A673 (cell line): ENCODE measurements at regions not wholly inside any gene's neighbourhood (a gene's known extent, or its start where the extent isn't known, plus 50 kb on each side); places are given as distances from the start of the nearest gene placed in this dataset.

ENCODE experiments used
- BruUV-seq: library from RNA; stranded (reverse); fragments of 400-500 nt; replicated peaks from 2 replicates; lab custom pipeline; 2021; lab: Mats Ljungman, UMichigan
- CTCF ChIA-PET: fragments of 300-600 bp; sonication (Branson Sonifier 250); formaldehyde crosslinking; loops from one replicate; lab custom pipeline; 2022; ENCODE audit warnings: antibody characterized with exemption; lab: Charles Lee
- POLR2A ChIA-PET: fragments of 300-600 bp; sonication (Branson Sonifier 250); formaldehyde crosslinking; loops from one replicate; lab custom pipeline; 2022; ENCODE audit warnings: antibody characterized with exemption; ENCODE audit not compliant: low non-redundant PET; lab: Charles Lee
- DNase-seq: peaks from one replicate; pipeline ENCODE4 v3.0.0-alpha.2; 2015; ENCODE audit warnings: low spot score
- H3K27ac ChIP-seq: fragments of 200-600 bp; sonication (generic); 2 replicates; pipeline ENCODE4 v1.5.1; 2016; ENCODE audit warnings: mixed run types, low read depth, mild to moderate bottlenecking, mixed read lengths, antibody characterized with exemption, low read length; ENCODE audit not compliant: poor library complexity, severe bottlenecking
- H3K27me3 ChIP-seq: fragments of 200-600 bp; sonication (generic); replicated peaks from 2 replicates; pipeline ENCODE4 v1.6.1; 2017; ENCODE audit warnings: mixed run types, low read depth, mild to moderate bottlenecking, mixed read lengths, antibody characterized with exemption, low read length; ENCODE audit not compliant: insufficient read depth, poor library complexity
- H3K36me3 ChIP-seq: fragments of 200-600 bp; sonication (generic); 2 replicates; pipeline ENCODE4 v1.6.1; 2016; ENCODE audit warnings: mixed run types, mild to moderate bottlenecking, mixed read lengths, antibody characterized with exemption, low read length; ENCODE audit not compliant: insufficient read depth, poor library complexity, severe bottlenecking
- H3K4me1 ChIP-seq: fragments of 200-600 bp; sonication (generic); 2 replicates; pipeline ENCODE4 v1.6.1; 2017; ENCODE audit warnings: mixed run types, mild to moderate bottlenecking, mixed read lengths, antibody characterized with exemption, low read length; ENCODE audit not compliant: insufficient read depth, poor library complexity, severe bottlenecking
- H3K4me3 ChIP-seq: fragments of 200-600 bp; sonication (generic); 2 replicates; pipeline ENCODE4 v1.5.1; 2016; ENCODE audit warnings: low read depth, mixed run types, mild to moderate bottlenecking, mixed read lengths, low read length; ENCODE audit not compliant: poor library complexity, severe bottlenecking
- H3K9me3 ChIP-seq: fragments of 200-600 bp; sonication (generic); 2 replicates; pipeline ENCODE4 v1.6.1; 2016; ENCODE audit warnings: mixed run types, low read depth, mild to moderate bottlenecking, mixed read lengths, antibody characterized with exemption, low read length; ENCODE audit not compliant: poor library complexity, severe bottlenecking
- CTCF ChIP-seq: fragments of 300-800, 200-600 bp; sonication (generic); conservative IDR thresholded peaks from 2 replicates; pipeline ENCODE4 v1.5.1; 2017; ENCODE audit warnings: low read depth, mild to moderate bottlenecking, antibody characterized with exemption, low read length, moderate library complexity, mixed read lengths
- EZH2 ChIP-seq: fragments of 200-600 bp; sonication (generic); IDR thresholded peaks from 2 replicates; pipeline ENCODE4 v1.6.1; 2017; ENCODE audit warnings: borderline replicate concordance, low read depth, mild to moderate bottlenecking, mixed read lengths, antibody characterized with exemption, low read length; ENCODE audit not compliant: poor library complexity, severe bottlenecking
- intact Hi-C: fragments of 100-400 bp; cut with micrococcal nuclease; formaldehyde crosslinking; loops from one replicate; pipeline ENCODE4 v1.10.0; 2022; ENCODE audit not compliant: unreplicated experiment

- Histone ChIP-seq H3K4me3 (no peak overlapping the region), H3K27ac (no peak overlapping the region), H3K36me3 (no peaks in the 10 kb centered on the region), H3K4me1 (peaks cover 14% of the 10 kb centered on the region), H3K9me3 (no peaks in the 10 kb centered on the region), H3K27me3 (no peaks in the 10 kb centered on the region)
- CTCF ChIA-PET = no interaction called here
- intact Hi-C loops = no loop called here
- POLR2A ChIA-PET = no interaction called here
- BruUV-seq = no TSS peak
- DNase-seq = no peak
- no peak for TF ChIP-seq CTCF
- no peak for TF ChIP-seq EZH2
These were observed 485.7 kb upstream of the JARID2 start for GRCh38 chr6:14759976-14760672.

GRCh38 chr6:14762077-14762476 is 483.8 kb upstream of the JARID2 start:
- Histone ChIP-seq H3K9me3 (no peaks in the 10 kb centered on the region), H3K36me3 (no peaks in the 10 kb centered on the region), H3K27me3 (no peaks in the 10 kb centered on the region), H3K4me1 (peaks cover 24% of the 10 kb centered on the region), H3K27ac (no peak overlapping the region), H3K4me3 (no peak overlapping the region)
- CTCF ChIA-PET = no interaction called here
- POLR2A ChIA-PET = no interaction called here
- BruUV-seq = no TSS peak
- TF ChIP-seq EZH2 (no peak), CTCF (no peak)
- no peak for DNase-seq
- intact Hi-C loops = no loop called here

- Histone ChIP-seq H3K36me3 (no peaks in the 10 kb centered on the region), H3K4me3 (no peak overlapping the region), H3K9me3 (no peaks in the 10 kb centered on the region), H3K4me1 (peaks cover 33% of the 10 kb centered on the region), H3K27me3 (no peaks in the 10 kb centered on the region), H3K27ac (no peak overlapping the region)
- BruUV-seq = no TSS peak
- intact Hi-C loops = no loop called here
- TF ChIP-seq EZH2 (no peak), CTCF (no peak)
- POLR2A ChIA-PET = no interaction called here
- DNase-seq = peak; percentile 47
- CTCF ChIA-PET = no interaction called here
These were observed 482.7 kb upstream of the JARID2 start for GRCh38 chr6:14763139-14763538.
